Vagina (tissue), 2 donors: ENCODE measurements at regions not wholly inside any gene's neighbourhood (a gene's known extent, or its start where the extent isn't known, plus 50 kb on each side); places are given as distances from the start of the nearest gene placed in this dataset.

Experiments used
- POLR2A ChIP-seq, 2 donors: fragments of 450-650 bp; IDR thresholded peaks; one replicate each; pipeline ENCODE4 v1.6.1; 2017; ENCODE audit warnings: antibody characterized with exemption in 2 of 2, mild to moderate bottlenecking in 2 of 2, moderate library complexity in 2 of 2
- TF ChIP-seq, protein P1 (sequence below), 3 experiments: fragments of 450-650 bp in 2 of 3; fragments of 200-600 bp in 1 of 3; sonication (generic) in 1 of 3; IDR thresholded peaks; one replicate each; pipeline ENCODE4 v1.5.1; 2017 to 2019; ENCODE audit warnings: antibody characterized with exemption in 3 of 3, mild to moderate bottlenecking in 2 of 3, moderate library complexity in 2 of 3

- TF ChIP-seq, protein P1, sequence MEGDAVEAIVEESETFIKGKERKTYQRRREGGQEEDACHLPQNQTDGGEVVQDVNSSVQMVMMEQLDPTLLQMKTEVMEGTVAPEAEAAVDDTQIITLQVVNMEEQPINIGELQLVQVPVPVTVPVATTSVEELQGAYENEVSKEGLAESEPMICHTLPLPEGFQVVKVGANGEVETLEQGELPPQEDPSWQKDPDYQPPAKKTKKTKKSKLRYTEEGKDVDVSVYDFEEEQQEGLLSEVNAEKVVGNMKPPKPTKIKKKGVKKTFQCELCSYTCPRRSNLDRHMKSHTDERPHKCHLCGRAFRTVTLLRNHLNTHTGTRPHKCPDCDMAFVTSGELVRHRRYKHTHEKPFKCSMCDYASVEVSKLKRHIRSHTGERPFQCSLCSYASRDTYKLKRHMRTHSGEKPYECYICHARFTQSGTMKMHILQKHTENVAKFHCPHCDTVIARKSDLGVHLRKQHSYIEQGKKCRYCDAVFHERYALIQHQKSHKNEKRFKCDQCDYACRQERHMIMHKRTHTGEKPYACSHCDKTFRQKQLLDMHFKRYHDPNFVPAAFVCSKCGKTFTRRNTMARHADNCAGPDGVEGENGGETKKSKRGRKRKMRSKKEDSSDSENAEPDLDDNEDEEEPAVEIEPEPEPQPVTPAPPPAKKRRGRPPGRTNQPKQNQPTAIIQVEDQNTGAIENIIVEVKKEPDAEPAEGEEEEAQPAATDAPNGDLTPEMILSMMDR (IDR thresholded peaks at IDR 0.05) = no peak
- TF ChIP-seq POLR2A (IDR thresholded peaks at IDR 0.05) = no peak
Observed at GRCh38 chr10:35942057-35942456, 300.0 kb upstream of the FZD8 start.
